HG03565 (cell line): ENCODE measurements at regions not wholly inside any gene's neighbourhood (a gene's known extent, or its start where the extent isn't known, plus 50 kb on each side); places are given as distances from the start of the nearest gene placed in this dataset.
"Not testable (repeated sequence)": the region's sequence is repeated elsewhere in the genome, so short reads cannot be mapped to it uniquely, and the experiment has no call there.

Experiments used
- ATAC-seq: cut with Tn5 transposase; IDR thresholded peaks from one replicate; pipeline ENCODE4 v1.9.1; 2021; ENCODE audit warnings: mild to moderate bottlenecking, moderate library complexity; ENCODE audit not compliant: unreplicated experiment

GRCh38 chr9:29039258-29039657 is 1466.0 kb upstream of the C9orf72 start:
- ATAC-seq: no peak

DNA sequence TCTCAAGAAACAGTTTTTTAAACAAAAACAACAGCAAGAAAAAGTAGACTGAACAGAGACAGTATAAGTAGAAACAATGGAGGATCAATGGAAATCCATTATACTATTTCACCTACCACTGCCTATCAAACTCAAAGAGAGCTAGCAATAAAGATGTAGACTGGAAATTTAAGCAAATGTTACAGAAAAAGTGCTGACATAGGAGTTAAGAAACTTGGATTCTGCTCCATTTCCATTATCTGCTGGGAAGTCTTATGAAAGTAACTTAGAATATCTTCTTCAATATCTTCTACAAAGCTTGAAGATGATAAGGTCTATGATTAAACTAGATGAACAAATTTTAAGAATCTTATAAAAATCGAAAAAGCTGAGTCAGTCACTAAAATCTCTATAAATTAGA is 1469.8 kb upstream of the C9orf72 start:
- no peak for ATAC-seq

- ATAC-seq: no peak
These were observed 1471.7 kb upstream of the C9orf72 start for GRCh38 chr9:29044959-29045358.

DNA sequence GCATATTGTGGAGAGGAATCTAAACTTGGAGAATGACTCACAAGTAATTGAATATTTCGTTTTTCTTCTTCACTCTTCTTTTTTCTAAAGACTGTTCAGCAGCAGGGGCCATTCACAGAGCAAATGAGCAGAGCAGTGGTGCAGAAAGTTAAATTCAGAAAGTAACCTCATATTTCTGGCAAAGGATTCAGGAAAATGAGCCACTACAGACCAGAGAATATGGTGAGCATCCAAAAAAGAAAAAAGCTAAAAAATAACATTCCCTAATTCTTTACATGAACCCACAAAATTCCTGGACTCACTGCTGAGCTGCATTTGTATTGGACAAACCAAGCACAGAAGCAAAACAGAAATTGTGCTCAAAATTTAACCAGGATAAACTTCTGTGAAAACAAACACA is 1486.8 kb upstream of the C9orf72 start:
- no peak for ATAC-seq

GRCh38 chr9:29062446-29062845 is 1489.2 kb upstream of the C9orf72 start:
- ATAC-seq: no peak

- ATAC-seq: no peak
These were observed 1489.8 kb upstream of the C9orf72 start for GRCh38 chr9:29063031-29063430.

- no peak for ATAC-seq
These were observed 1492.9 kb upstream of the C9orf72 start for GRCh38 chr9:29066141-29066640.

DNA sequence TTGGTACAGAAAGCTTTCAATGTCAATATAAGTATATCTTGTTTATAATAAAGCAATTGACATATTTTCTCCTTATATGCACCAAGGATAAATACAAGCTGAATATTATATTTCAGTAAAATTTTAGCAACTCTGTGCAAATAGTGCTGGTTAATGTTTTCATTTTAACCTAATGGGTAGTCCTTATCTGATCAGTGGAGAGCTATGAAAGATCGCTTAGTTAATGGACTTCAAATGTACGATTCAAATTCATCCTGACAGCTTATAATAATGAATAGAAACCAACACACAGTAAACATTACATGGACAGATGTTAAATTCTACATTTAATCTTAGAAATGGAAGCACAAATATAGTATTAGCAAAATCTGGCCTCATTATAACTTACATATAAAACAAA is 1495.2 kb upstream of the C9orf72 start:
- ATAC-seq: no peak

DNA sequence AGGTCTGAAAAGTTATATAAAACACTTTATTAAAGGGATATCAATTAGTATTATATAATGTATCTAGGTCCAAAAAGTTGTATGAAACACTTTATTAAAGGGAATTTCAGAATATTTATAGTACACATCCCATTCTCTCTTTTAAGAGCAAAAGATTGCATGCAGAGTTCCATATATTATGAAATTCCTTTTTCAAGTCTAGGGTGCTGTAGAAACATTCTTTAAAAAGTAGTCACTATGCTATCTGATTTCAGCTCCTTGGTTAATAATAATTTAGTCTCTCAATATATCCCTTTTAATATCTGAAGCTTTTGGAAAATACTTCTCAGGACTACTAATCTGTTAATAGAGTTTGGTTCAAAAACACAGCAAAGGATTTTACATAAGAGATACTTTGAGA is 1496.1 kb upstream of the C9orf72 start:
- no peak for ATAC-seq

GRCh38 chr9:29078063-29078666 is 1504.9 kb upstream of the C9orf72 start:
- ATAC-seq: no peak

DNA sequence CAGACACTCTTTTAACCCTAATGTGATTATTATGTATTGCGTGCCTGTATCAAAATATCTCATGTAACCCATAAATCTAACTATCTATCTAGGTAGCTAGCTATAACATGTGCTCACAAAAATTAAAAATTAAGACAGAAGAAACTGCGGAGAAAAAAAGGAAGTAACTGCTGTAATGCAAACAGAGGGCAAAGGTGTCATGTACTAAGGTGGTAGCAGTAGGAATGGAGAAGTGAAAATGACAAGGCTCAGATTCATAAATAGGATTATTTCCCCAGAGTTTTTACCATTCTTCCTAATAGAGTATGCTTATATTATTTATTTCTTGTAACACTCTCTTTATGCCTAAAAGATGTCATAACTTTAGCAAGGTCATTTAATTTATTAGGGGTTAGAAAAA is 1527.5 kb upstream of the C9orf72 start:
- no peak for ATAC-seq

- not testable (repeated sequence) for ATAC-seq
These were observed 1530.9 kb upstream of the C9orf72 start for GRCh38 chr9:29104166-29104565.

DNA sequence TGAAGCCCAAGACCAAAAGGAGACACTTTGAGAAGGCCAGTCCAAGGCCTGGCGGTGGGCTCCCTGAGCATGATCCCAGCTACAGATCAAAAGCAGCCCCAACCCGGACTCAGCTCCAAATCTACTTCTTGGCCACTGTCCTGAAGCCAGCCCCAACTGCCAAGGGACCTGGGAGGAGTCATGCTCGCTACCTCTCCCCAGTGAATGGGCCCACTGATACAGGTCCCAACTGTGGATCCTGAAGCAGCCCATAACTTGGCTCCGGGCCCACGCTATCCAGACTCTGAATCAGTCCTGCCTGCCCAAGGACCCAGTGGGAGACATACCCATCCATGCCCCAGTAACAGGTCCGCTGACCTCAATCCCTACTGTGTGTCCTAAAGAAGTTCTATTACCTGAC is 1545.3 kb upstream of the C9orf72 start:
- no peak for ATAC-seq

DNA sequence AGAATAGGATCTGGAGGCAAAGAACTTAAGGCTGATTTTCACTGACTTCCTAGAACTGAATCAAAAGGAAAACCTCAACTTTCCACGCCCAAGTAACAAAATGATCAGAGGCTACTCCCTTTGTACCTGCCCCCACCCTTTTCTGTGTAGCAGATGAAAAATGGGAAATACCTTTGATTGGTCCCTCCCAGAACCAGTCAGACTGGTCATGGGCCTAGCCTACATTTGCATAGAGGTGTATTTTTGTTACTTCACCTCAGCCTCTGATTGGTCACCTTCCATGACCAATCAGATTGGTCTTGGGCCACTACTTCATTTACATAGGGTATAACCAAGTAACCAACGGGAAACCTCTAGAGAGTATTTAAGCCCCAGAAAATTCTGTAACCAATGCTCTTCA is 1553.5 kb upstream of the C9orf72 start:
- no peak for ATAC-seq

- no peak for ATAC-seq
These were observed 1556.5 kb upstream of the C9orf72 start for GRCh38 chr9:29129763-29130162.

DNA sequence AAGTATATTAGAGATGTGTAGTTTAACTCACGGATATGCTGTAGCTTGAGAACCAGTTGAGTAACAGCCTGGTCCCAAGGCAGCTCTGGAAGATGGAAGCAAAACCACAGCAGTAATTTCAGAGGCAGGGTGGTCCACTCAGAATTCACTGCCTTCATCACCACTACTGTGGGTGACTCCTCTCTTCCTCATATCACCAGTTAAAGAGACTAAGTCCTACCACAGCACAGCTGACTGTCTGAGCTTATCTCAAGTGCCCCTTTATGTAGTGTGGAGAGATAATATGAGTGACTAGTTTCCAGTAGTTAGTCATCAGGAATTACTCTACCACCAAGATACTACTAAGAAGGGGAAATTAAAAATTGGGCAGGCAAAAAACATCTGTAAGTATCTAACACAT is 1571.2 kb upstream of the C9orf72 start:
- ATAC-seq: no peak

GRCh38 chr9:29150606-29151005 is 1577.3 kb upstream of the C9orf72 start:
- no peak for ATAC-seq

DNA sequence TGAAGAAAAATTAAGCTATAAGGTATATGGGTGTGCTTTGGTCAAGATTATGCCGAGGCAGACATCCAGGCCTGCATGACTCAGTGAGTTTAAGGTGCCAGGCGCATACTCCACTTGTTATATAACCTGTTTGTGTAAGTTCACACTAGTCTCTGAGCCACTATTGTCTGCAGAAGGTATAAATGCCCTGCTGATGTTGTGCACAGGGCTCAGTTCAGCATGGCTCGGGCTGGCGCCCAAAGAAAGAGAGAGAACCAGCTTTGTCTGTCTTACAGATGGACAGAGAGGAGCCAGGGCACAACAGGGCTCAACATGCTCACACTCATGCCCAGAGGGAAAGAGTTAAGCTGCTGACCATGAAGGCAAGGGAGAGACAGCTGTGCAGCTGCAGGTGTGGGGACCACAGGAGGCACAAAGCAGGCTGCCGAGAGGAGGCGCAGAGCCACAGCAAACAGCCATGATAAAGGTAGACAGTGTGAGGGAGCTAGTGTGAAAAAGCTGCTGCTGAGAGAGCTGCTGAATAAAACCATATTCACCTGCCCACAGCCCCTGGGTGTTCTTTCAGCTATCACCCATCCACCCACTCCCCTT is 1587.6 kb upstream of the C9orf72 start:
- ATAC-seq: no peak

- ATAC-seq: no peak
These were observed 1600.9 kb upstream of the C9orf72 start for GRCh38 chr9:29174136-29174535.

DNA sequence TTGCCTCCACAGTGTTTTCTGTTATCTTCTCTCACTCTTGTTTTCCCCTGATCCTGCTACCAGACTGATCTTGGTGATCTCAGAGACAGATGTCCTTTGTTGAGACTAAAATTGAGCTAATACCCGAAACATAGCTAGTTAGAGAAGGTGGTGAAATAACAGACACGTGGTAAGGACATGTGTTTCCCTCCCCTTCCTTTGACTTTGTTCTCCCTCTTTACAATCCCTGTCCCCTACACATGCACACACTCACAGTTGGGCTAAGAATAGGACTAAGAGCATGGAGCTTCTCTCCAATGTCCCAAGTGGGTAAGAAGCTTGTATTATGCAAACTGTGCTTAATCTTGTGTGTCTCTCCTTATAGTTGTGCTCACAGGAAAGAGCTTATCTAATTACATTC is 1603.0 kb upstream of the C9orf72 start:
- ATAC-seq: no peak

- no peak for ATAC-seq
These were observed 1603.5 kb upstream of the C9orf72 start for GRCh38 chr9:29176786-29177185.

- ATAC-seq: no peak
These were observed 1610.7 kb upstream of the C9orf72 start for GRCh38 chr9:29183971-29184370.

DNA sequence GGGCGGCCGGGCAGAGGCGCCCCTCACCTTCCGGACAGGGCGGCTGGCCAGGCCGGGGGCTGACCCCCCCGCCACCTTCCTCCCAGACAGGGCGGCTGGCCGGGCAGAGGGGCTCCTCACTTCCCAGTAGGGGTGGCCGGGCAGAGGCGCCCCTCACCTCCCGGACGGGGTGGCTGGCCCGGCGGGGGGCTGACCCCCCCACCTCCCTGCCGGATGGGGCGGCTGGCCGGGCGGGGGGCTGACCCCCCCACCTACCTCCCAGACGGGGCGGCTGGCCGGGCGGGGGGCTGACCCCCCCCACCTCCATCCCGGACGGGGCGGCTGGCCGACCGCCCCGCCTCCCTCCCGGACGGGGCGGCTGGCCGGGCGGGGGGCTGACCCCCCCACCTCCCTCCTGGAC is 1615.5 kb upstream of the C9orf72 start:
- ATAC-seq: not testable (repeated sequence)
